Activated CD8-positive, alpha-beta T cell treated with anti-CD3 and anti-CD28 coated beads for 36 hours (primary cell): ENCODE measurements at regions not wholly inside any gene's neighbourhood (a gene's known extent, or its start where the extent isn't known, plus 50 kb on each side); places are given as distances from the start of the nearest gene placed in this dataset.

Experiments
- ATAC-seq: fragments of 200-7000 bp; cut with Tn5 transposase; one replicate; pipeline ENCODE4 v1.10.0; 2021; ENCODE audit warnings: mild to moderate bottlenecking, moderate library complexity
- CTCF ChIA-PET: fragments of 350-600 bp; sonication (Branson Sonifier 250); formaldehyde crosslinking; loops from one replicate; lab custom pipeline; 2021; ENCODE audit warnings: antibody characterized with exemption; lab: Charles Lee
- POLR2A ChIA-PET: fragments of 350-600 bp; sonication (Branson Sonifier 250); formaldehyde crosslinking; loops from one replicate; lab custom pipeline; 2021; ENCODE audit warnings: antibody characterized with exemption; lab: Charles Lee
- DNase-seq: peaks from one replicate; pipeline ENCODE4 v3.0.0-alpha.2; 2020
- H3K27ac Mint-ChIP-seq: one replicate; pipeline ENCODE4 v1.8.0; 2021; ENCODE audit warnings: mild to moderate bottlenecking, mixed read lengths
- H3K27me3 Mint-ChIP-seq: one replicate; pipeline ENCODE4 v1.8.0; 2021; ENCODE audit warnings: mixed read lengths
- H3K36me3 Mint-ChIP-seq: one replicate; pipeline ENCODE4 v1.8.0; 2021; ENCODE audit warnings: low read depth, mixed read lengths
- H3K4me1 Mint-ChIP-seq: one replicate; pipeline ENCODE4 v1.8.0; 2021; ENCODE audit warnings: low read depth, mixed read lengths
- H3K4me3 Mint-ChIP-seq: one replicate; pipeline ENCODE4 v1.8.0; 2021; ENCODE audit warnings: mild to moderate bottlenecking, moderate library complexity, mixed read lengths
- H3K9me3 Mint-ChIP-seq: one replicate; pipeline ENCODE4 v1.8.0; 2021; ENCODE audit warnings: mixed read lengths
- intact Hi-C: fragments of 100-400 bp; cut with micrococcal nuclease; formaldehyde crosslinking; loops from one replicate; pipeline ENCODE4 v1.10.0; 2022
- TF ChIP-seq, protein P1 (sequence below): fragments of 200-600 bp; IDR thresholded peaks from one replicate; pipeline ENCODE4 v1.8.0; 2022; ENCODE audit warnings: antibody characterized with exemption, mild to moderate bottlenecking

GRCh38 chr12:17527021-17527420, 563.0 kb downstream of the RERGL start:
- Mint-ChIP-seq H3K27ac (no peak overlapping the region), H3K27me3 (no peaks in the 10 kb centered on the region), H3K4me3 (no peak overlapping the region), H3K9me3 (peaks cover 5% of the 10 kb centered on the region), H3K36me3 (no peaks in the 10 kb centered on the region), H3K4me1 (no peaks in the 10 kb centered on the region)
- no peak for DNase-seq
- ChIA-PET POLR2A (no interaction called here), CTCF (no interaction called here)
- TF ChIP-seq, protein P1, sequence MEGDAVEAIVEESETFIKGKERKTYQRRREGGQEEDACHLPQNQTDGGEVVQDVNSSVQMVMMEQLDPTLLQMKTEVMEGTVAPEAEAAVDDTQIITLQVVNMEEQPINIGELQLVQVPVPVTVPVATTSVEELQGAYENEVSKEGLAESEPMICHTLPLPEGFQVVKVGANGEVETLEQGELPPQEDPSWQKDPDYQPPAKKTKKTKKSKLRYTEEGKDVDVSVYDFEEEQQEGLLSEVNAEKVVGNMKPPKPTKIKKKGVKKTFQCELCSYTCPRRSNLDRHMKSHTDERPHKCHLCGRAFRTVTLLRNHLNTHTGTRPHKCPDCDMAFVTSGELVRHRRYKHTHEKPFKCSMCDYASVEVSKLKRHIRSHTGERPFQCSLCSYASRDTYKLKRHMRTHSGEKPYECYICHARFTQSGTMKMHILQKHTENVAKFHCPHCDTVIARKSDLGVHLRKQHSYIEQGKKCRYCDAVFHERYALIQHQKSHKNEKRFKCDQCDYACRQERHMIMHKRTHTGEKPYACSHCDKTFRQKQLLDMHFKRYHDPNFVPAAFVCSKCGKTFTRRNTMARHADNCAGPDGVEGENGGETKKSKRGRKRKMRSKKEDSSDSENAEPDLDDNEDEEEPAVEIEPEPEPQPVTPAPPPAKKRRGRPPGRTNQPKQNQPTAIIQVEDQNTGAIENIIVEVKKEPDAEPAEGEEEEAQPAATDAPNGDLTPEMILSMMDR = no peak
- intact Hi-C loops = no loop called here
- no peak for ATAC-seq

DNA sequence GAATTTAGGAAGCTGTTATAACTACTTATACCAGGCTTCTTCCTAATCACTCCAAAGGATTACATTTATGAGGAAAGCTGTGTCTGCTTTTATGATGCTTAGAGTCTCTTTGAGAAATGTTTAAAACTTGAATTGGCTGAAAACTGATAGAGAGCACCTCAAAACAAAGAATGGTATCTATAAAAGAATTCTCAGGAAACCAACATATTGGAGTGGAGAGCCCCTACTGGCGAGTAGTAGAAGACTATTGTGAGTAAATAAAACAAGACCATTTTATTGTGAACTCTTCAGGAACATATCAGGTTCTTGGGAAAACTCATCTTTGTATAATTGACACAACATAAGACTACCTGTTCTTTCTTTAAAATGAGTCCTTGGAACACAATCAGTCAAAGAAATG, 578.6 kb downstream of the RERGL start:
- ATAC-seq = no peak
- no peaks in the 10 kb centered on the region for H3K27me3 Mint-ChIP-seq
- TF ChIP-seq, protein P1 = no peak
- peaks cover 4% of the 10 kb centered on the region for H3K9me3 Mint-ChIP-seq
- POLR2A ChIA-PET = no interaction called here
- H3K4me3 Mint-ChIP-seq = no peak overlapping the region
- intact Hi-C loops = no loop called here
- no peaks in the 10 kb centered on the region for H3K36me3 Mint-ChIP-seq
- H3K4me1 Mint-ChIP-seq = no peaks in the 10 kb centered on the region
- CTCF ChIA-PET = no interaction called here
- H3K27ac Mint-ChIP-seq = no peak overlapping the region
- DNase-seq = no peak

- TF ChIP-seq, protein P1 = no peak
- H3K4me3 Mint-ChIP-seq = no peak overlapping the region
- POLR2A ChIA-PET = no interaction called here
- no peaks in the 10 kb centered on the region for H3K4me1 Mint-ChIP-seq
- no peaks in the 10 kb centered on the region for H3K36me3 Mint-ChIP-seq
- no peak overlapping the region for H3K27ac Mint-ChIP-seq
- peaks cover 7% of the 10 kb centered on the region for H3K9me3 Mint-ChIP-seq
- ATAC-seq = no peak
- intact Hi-C loops = no loop called here
- DNase-seq = no peak
- CTCF ChIA-PET = no interaction called here
- H3K27me3 Mint-ChIP-seq = no peaks in the 10 kb centered on the region
Observed at GRCh38 chr12:17507336-17507735, 582.7 kb downstream of the RERGL start.

DNA sequence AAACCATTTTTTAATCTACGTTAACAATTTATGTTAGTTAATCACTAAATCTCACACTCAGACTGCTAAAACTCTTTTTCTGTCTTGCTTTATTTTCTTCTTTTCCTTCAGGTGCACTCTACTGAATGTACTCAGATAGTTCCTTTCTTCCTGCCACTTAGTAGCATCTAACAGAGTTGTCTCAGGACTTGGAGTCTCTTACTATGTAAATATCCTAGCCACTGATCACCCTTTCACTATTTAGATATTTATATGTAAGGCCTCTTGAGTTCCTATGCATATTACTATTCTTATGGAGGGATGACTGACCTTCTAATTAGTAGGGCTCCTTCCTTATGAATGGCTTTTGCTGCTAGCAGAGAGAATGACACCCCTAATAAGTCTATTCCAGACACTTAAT, 586.3 kb downstream of the RERGL start:
- no peak for ATAC-seq
- ChIA-PET POLR2A (no interaction called here), CTCF (no interaction called here)
- no peak overlapping the region for H3K4me3 Mint-ChIP-seq
- H3K9me3 Mint-ChIP-seq = peaks cover 7% of the 10 kb centered on the region
- no peak overlapping the region for H3K27ac Mint-ChIP-seq
- TF ChIP-seq, protein P1 = no peak
- DNase-seq = no peak
- H3K27me3 Mint-ChIP-seq = no peaks in the 10 kb centered on the region
- H3K4me1 Mint-ChIP-seq = no peaks in the 10 kb centered on the region
- intact Hi-C loops = no loop called here
- H3K36me3 Mint-ChIP-seq = no peaks in the 10 kb centered on the region

DNA sequence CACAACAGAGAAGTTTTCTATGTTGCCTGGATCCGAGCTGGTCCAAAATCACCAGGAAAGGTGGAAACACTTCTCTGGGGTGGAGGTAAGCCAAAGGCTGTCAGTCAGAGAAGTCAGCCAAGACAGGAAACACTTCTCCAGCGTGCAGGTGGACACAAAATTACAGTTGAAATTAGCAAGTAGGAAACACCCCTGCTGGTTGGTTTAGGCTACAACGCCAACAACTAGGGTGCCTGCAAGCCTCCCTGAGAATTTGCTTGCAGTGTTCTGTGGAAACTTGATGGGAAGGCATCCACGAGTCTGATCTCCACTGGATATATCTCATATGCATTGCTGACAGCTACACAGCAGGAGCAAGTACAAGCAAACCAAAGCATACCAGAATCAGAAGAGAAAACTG, 600.5 kb downstream of the RERGL start:
- H3K4me1 Mint-ChIP-seq = no peaks in the 10 kb centered on the region
- no peak overlapping the region for H3K4me3 Mint-ChIP-seq
- no peaks in the 10 kb centered on the region for H3K36me3 Mint-ChIP-seq
- POLR2A ChIA-PET = no interaction called here
- DNase-seq (no peak), ATAC-seq (no peak)
- CTCF ChIA-PET = no interaction called here
- H3K9me3 Mint-ChIP-seq = peaks cover 7% of the 10 kb centered on the region
- no peak overlapping the region for H3K27ac Mint-ChIP-seq
- intact Hi-C loops = no loop called here
- TF ChIP-seq, protein P1 = no peak
- no peaks in the 10 kb centered on the region for H3K27me3 Mint-ChIP-seq
